Activated naive CD8-positive, alpha-beta T cell treated with anti-CD3 and anti-CD28 coated beads, Interleukin-2, amount 50 U/mL, for 24 hours (primary cell): ENCODE measurements at regions not wholly inside any gene's neighbourhood (a gene's known extent, or its start where the extent isn't known, plus 50 kb on each side); places are given as distances from the start of the nearest gene placed in this dataset.

Source experiments
- ATAC-seq: fragments of 150-1000 bp; cut with Tn5 transposase; one replicate; pipeline ENCODE4 v1.10.0; 2021
- DNase-seq: peaks from one replicate; pipeline ENCODE4 v3.0.0; 2021
- H3K27ac Mint-ChIP-seq: one replicate; pipeline ENCODE4 v1.8.0; 2021; ENCODE audit warnings: mild to moderate bottlenecking, mixed read lengths
- H3K27me3 Mint-ChIP-seq: one replicate; pipeline ENCODE4 v1.8.0; 2021; ENCODE audit warnings: mixed read lengths
- H3K36me3 Mint-ChIP-seq: one replicate; pipeline ENCODE4 v1.8.0; 2021; ENCODE audit warnings: low read depth, mixed read lengths
- H3K4me1 Mint-ChIP-seq: one replicate; pipeline ENCODE4 v1.8.0; 2021; ENCODE audit warnings: mixed read lengths
- H3K4me3 Mint-ChIP-seq: one replicate; pipeline ENCODE4 v1.8.0; 2021; ENCODE audit warnings: mild to moderate bottlenecking, moderate library complexity, mixed read lengths
- H3K9me3 Mint-ChIP-seq: one replicate; pipeline ENCODE4 v1.8.0; 2021; ENCODE audit warnings: mixed read lengths

- H3K4me3 Mint-ChIP-seq: no peak overlapping the region
- H3K9me3 Mint-ChIP-seq: no peaks in the 10 kb centered on the region
- H3K4me1 Mint-ChIP-seq: no peaks in the 10 kb centered on the region
- H3K36me3 Mint-ChIP-seq: no peaks in the 10 kb centered on the region
- peaks cover 4% of the 10 kb centered on the region for H3K27me3 Mint-ChIP-seq
- no peak overlapping the region for H3K27ac Mint-ChIP-seq
- DNase-seq: no peak
- ATAC-seq: no peak
These were observed 54.7 kb upstream of the ZNF423 start for GRCh38 chr16:49910541-49911071.

GRCh38 chr16:49911430-49911829 lies 55.5 kb upstream of the ZNF423 start:
- no peaks in the 10 kb centered on the region for H3K4me1 Mint-ChIP-seq
- H3K27me3 Mint-ChIP-seq: peaks cover 4% of the 10 kb centered on the region

GRCh38 chr16:49912721-49913120 lies 56.8 kb upstream of the ZNF423 start:
- no peak overlapping the region for H3K27ac Mint-ChIP-seq
- H3K27me3 Mint-ChIP-seq: peaks cover 4% of the 10 kb centered on the region
- ATAC-seq (no peak), DNase-seq (no peak)
- H3K4me3 Mint-ChIP-seq: no peak overlapping the region
- H3K36me3 Mint-ChIP-seq: no peaks in the 10 kb centered on the region
- H3K9me3 Mint-ChIP-seq: no peaks in the 10 kb centered on the region
- H3K4me1 Mint-ChIP-seq: no peaks in the 10 kb centered on the region

More at GRCh38 chr16:49911430-49911829, 55.5 kb upstream of the ZNF423 start:
- Mint-ChIP-seq H3K36me3 (no peaks in the 10 kb centered on the region), H3K9me3 (no peaks in the 10 kb centered on the region), H3K4me3 (no peak overlapping the region), H3K27ac (no peak overlapping the region)
- DNase-seq (no peak), ATAC-seq (no peak)

GRCh38 chr16:49913720-49914119 lies 57.8 kb upstream of the ZNF423 start:
- no peaks in the 10 kb centered on the region for H3K36me3 Mint-ChIP-seq
- no peaks in the 10 kb centered on the region for H3K9me3 Mint-ChIP-seq
- no peaks in the 10 kb centered on the region for H3K4me1 Mint-ChIP-seq
- DNase-seq (no peak), ATAC-seq (no peak)
- no peak overlapping the region for H3K27ac Mint-ChIP-seq
- H3K4me3 Mint-ChIP-seq: no peak overlapping the region
- H3K27me3 Mint-ChIP-seq: peaks cover 4% of the 10 kb centered on the region

- no peaks in the 10 kb centered on the region for H3K4me1 Mint-ChIP-seq
- H3K4me3 Mint-ChIP-seq: no peak overlapping the region
- ATAC-seq (no peak), DNase-seq (no peak)
- no peak overlapping the region for H3K27ac Mint-ChIP-seq
- no peaks in the 10 kb centered on the region for H3K36me3 Mint-ChIP-seq
- no peaks in the 10 kb centered on the region for H3K9me3 Mint-ChIP-seq
- H3K27me3 Mint-ChIP-seq: peaks cover 4% of the 10 kb centered on the region
These were observed 58.7 kb upstream of the ZNF423 start for GRCh38 chr16:49914657-49915056.

- no peak overlapping the region for H3K4me3 Mint-ChIP-seq
- no peak for DNase-seq
- H3K27ac Mint-ChIP-seq: no peak overlapping the region
- no peaks in the 10 kb centered on the region for H3K27me3 Mint-ChIP-seq
- H3K9me3 Mint-ChIP-seq: no peaks in the 10 kb centered on the region
- ATAC-seq: no peak
- no peaks in the 10 kb centered on the region for H3K4me1 Mint-ChIP-seq
- H3K36me3 Mint-ChIP-seq: no peaks in the 10 kb centered on the region
These were observed 62.3 kb upstream of the ZNF423 start for GRCh38 chr16:49918257-49918656.

- no peak overlapping the region for H3K4me3 Mint-ChIP-seq
These were observed 63.4 kb upstream of the ZNF423 start for GRCh38 chr16:49919327-49919726.

GRCh38 chr16:49920397-49920796 lies 64.5 kb upstream of the ZNF423 start:
- Mint-ChIP-seq H3K4me3 (no peak overlapping the region), H3K27ac (no peak overlapping the region), H3K36me3 (no peaks in the 10 kb centered on the region), H3K4me1 (no peaks in the 10 kb centered on the region), H3K27me3 (no peaks in the 10 kb centered on the region), H3K9me3 (no peaks in the 10 kb centered on the region)
- ATAC-seq (no peak), DNase-seq (no peak)

More at GRCh38 chr16:49919327-49919726, 63.4 kb upstream of the ZNF423 start:
- no peaks in the 10 kb centered on the region for H3K4me1 Mint-ChIP-seq
- H3K36me3 Mint-ChIP-seq: no peaks in the 10 kb centered on the region
- no peaks in the 10 kb centered on the region for H3K27me3 Mint-ChIP-seq
- H3K27ac Mint-ChIP-seq: no peak overlapping the region
- no peak for ATAC-seq
- DNase-seq: no peak
- H3K9me3 Mint-ChIP-seq: no peaks in the 10 kb centered on the region

GRCh38 chr16:49921106-49921505 lies 65.2 kb upstream of the ZNF423 start:
- Mint-ChIP-seq H3K9me3 (no peaks in the 10 kb centered on the region), H3K27ac (no peak overlapping the region), H3K4me3 (no peak overlapping the region), H3K27me3 (no peaks in the 10 kb centered on the region), H3K4me1 (no peaks in the 10 kb centered on the region), H3K36me3 (no peaks in the 10 kb centered on the region)
- no peak for ATAC-seq
- DNase-seq: no peak

- Mint-ChIP-seq H3K4me1 (no peaks in the 10 kb centered on the region), H3K27ac (no peak overlapping the region), H3K9me3 (no peaks in the 10 kb centered on the region), H3K4me3 (no peak overlapping the region), H3K27me3 (no peaks in the 10 kb centered on the region), H3K36me3 (no peaks in the 10 kb centered on the region)
- DNase-seq (peak; percentile 46), ATAC-seq (no peak)
These were observed 66.0 kb upstream of the ZNF423 start for GRCh38 chr16:49921791-49922456.

- no peak overlapping the region for H3K4me3 Mint-ChIP-seq
- no peak overlapping the region for H3K27ac Mint-ChIP-seq
- H3K9me3 Mint-ChIP-seq: no peaks in the 10 kb centered on the region
- H3K4me1 Mint-ChIP-seq: no peaks in the 10 kb centered on the region
- H3K27me3 Mint-ChIP-seq: no peaks in the 10 kb centered on the region
- no peaks in the 10 kb centered on the region for H3K36me3 Mint-ChIP-seq
- DNase-seq (no peak), ATAC-seq (no peak)
These were observed 67.5 kb upstream of the ZNF423 start for GRCh38 chr16:49923411-49923810.

- Mint-ChIP-seq H3K9me3 (no peaks in the 10 kb centered on the region), H3K36me3 (no peaks in the 10 kb centered on the region), H3K4me1 (no peaks in the 10 kb centered on the region), H3K27me3 (no peaks in the 10 kb centered on the region), H3K27ac (no peak overlapping the region), H3K4me3 (no peak overlapping the region)
- ATAC-seq (no peak), DNase-seq (no peak)
These were observed 68.2 kb upstream of the ZNF423 start for GRCh38 chr16:49924078-49924477.

GRCh38 chr16:49926941-49927340 lies 71.0 kb upstream of the ZNF423 start:
- peaks cover 3% of the 10 kb centered on the region for H3K27me3 Mint-ChIP-seq
- H3K9me3 Mint-ChIP-seq: no peaks in the 10 kb centered on the region
- no peaks in the 10 kb centered on the region for H3K4me1 Mint-ChIP-seq
- no peak for DNase-seq
- ATAC-seq: no peak
- H3K27ac Mint-ChIP-seq: no peak overlapping the region
- no peaks in the 10 kb centered on the region for H3K36me3 Mint-ChIP-seq
- H3K4me3 Mint-ChIP-seq: no peak overlapping the region

GRCh38 chr16:49928176-49929041 lies 72.5 kb upstream of the ZNF423 start:
- H3K36me3 Mint-ChIP-seq: no peaks in the 10 kb centered on the region
- ATAC-seq (no peak), DNase-seq (no peak)
- peaks cover 7% of the 10 kb centered on the region for H3K27me3 Mint-ChIP-seq
- H3K27ac Mint-ChIP-seq: no peak overlapping the region
- no peaks in the 10 kb centered on the region for H3K4me1 Mint-ChIP-seq
- H3K4me3 Mint-ChIP-seq: no peak overlapping the region
- H3K9me3 Mint-ChIP-seq: no peaks in the 10 kb centered on the region

GRCh38 chr16:49929626-49930025 lies 73.7 kb upstream of the ZNF423 start:
- Mint-ChIP-seq H3K4me3 (no peak overlapping the region), H3K36me3 (no peaks in the 10 kb centered on the region), H3K9me3 (no peaks in the 10 kb centered on the region), H3K27me3 (peaks cover 7% of the 10 kb centered on the region), H3K4me1 (no peaks in the 10 kb centered on the region), H3K27ac (no peak overlapping the region)
- no peak for DNase-seq
- ATAC-seq: no peak
